ENCODE measurements at regions not wholly inside any gene's neighbourhood (a gene's known extent, or its start where the extent isn't known, plus 50 kb on each side); places are given as distances from the start of the nearest gene placed in this dataset.

DNA sequence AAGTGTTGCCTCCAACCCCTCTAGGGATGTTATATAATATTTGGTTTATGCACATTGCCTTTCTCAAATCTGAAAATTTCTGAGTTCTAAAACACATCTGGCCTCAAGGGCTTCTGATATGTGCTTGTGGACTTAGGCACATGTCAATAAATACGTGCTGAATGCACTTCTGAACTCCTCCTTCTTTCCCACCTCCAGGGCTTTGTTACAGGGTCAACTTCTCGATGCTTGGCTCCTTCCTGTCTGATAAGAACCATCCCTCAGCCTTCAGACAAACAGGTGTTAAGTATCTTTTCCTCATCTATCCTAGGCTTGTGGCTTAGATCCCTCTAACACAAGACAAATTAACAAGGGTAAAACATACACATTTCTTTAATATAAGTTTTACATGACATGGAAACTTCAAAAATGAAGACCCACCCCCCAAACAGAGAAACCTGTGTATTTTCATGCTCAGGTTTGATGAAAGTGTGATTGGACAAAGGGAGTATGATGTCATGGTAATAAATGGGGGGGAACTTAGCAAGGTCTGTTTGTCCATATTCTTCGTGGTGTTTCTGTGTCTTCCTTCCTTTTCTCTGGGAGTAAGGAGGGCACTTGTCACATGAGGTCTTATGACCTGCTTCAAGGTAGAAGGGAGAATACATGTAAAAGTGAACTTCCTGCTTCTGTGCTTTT, 326.9 kb downstream of the CD83 start:
- H3K36me3 ChIP-seq (replicated peaks in 1 of 2; ENCODE audit: control insufficient read depth in 1 of 2, insufficient read depth in 2 of 2, low read length in 2 of 2) = no peaks in the 10 kb centered on the region
- 1% methylated on average over 3 of the region's 3 CpGs for WGBS (ENCODE audit: low lambda C conversion rate)
- in situ Hi-C loops (cut with HindIII; ENCODE audit: extremely low pct_ligation_motif_present, low pct_unique_long_range_greater_than_20kb) = no loop called here
- ATAC-seq (no peak), FAIRE-seq (no peak), DNase-seq (ENCODE audit: low spot score) (no peak)
- H3K9ac ChIP-seq (ENCODE audit: insufficient read depth, low read depth, low read length) = no peak overlapping the region
- ChIA-PET CTCF (ENCODE audit: low intra/inter-chr PET ratio, low total read pairs) (no interaction called here), POLR2A (no interaction called here)
- H3K27ac ChIP-seq (ENCODE audit: extremely low read length, insufficient read depth, low read length) = no peak overlapping the region
- TF ChIP-seq RXRB (CRISPR knock-in tag; IDR thresholded peaks at IDR 0.05; ENCODE audit: borderline replicate concordance) = no peak
- TF ChIP-seq ATF7 (IDR thresholded peaks at IDR 0.05) = peak; percentile 79
- no peak for TF ChIP-seq ATF7 (CRISPR knock-in tag; IDR thresholded peaks at IDR 0.05)
- no peaks in the 10 kb centered on the region for H3K79me2 ChIP-seq (ENCODE audit: insufficient read depth, low read length)
- H3K4me3 ChIP-seq (replicated peaks in 1 of 3; ENCODE audit: insufficient read depth in 1 of 3, low read depth in 2 of 3, low read length in 3 of 3) = no peak overlapping the region
- H3K4me1 ChIP-seq (ENCODE audit: insufficient read depth, low read length) = no peaks in the 10 kb centered on the region
- H3K9me3 ChIP-seq (ENCODE audit: low read length) = no peaks in the 10 kb centered on the region
- no peak overlapping the region for H2AFZ ChIP-seq (ENCODE audit: low read length)
- intact Hi-C loops (cut with micrococcal nuclease; ENCODE audit: unreplicated experiment) = no loop called here
- no peaks in the 10 kb centered on the region for H4K20me1 ChIP-seq (ENCODE audit: insufficient read depth, low read length)
- H3K27me3 ChIP-seq (ENCODE audit: control insufficient read depth in 1 of 2, insufficient read depth in 2 of 2, low read length in 2 of 2) = no peaks in the 10 kb centered on the region; a peak in 2 of 5 replicates
- H3K4me2 ChIP-seq (ENCODE audit: low read depth, low read length) = no peak overlapping the region
- no TSS peak for BruUV-seq (replicated peaks)

DNA sequence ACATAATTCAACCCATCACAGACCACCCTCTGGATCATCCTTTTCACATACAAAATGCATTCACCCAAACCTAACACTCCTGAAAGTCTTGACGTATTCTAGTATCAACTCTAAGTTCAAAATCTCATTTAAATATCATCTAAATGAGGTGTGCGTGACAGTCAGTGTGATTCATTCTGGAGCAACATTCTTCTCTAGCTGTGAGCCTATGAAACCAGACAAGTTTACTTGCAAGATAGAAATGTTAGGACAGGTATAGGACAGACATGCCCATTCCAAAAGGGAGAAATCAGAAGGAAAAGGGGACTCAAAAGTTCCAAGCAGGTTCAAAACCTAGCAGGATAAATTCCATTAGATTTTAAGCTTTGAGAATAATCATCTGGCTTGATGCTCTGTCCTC, 329.7 kb downstream of the CD83 start:
- no TSS peak for BruUV-seq (replicated peaks)
- Histone ChIP-seq H3K4me2 (ENCODE audit: low read depth, low read length) (no peak overlapping the region), H3K79me2 (ENCODE audit: insufficient read depth, low read length) (no peaks in the 10 kb centered on the region), H3K27me3 (ENCODE audit: control insufficient read depth in 1 of 2, insufficient read depth in 2 of 2, low read length in 2 of 2) (peaks cover 0 to 3% of the 10 kb centered on the region in 2 experiments; a peak in 1 of 5 replicates), H2AFZ (ENCODE audit: low read length) (no peak overlapping the region), H3K36me3 (replicated peaks in 1 of 2; ENCODE audit: control insufficient read depth in 1 of 2, insufficient read depth in 2 of 2, low read length in 2 of 2) (no peaks in the 10 kb centered on the region), H3K4me1 (ENCODE audit: insufficient read depth, low read length) (no peaks in the 10 kb centered on the region), H3K4me3 (replicated peaks in 1 of 3; ENCODE audit: insufficient read depth in 1 of 3, low read depth in 2 of 3, low read length in 3 of 3) (no peak overlapping the region), H3K9ac (ENCODE audit: insufficient read depth, low read depth, low read length) (no peak overlapping the region), H4K20me1 (ENCODE audit: insufficient read depth, low read length) (no peaks in the 10 kb centered on the region), H3K27ac (ENCODE audit: extremely low read length, insufficient read depth, low read length) (no peak overlapping the region), H3K9me3 (ENCODE audit: low read length) (no peaks in the 10 kb centered on the region)
- in situ Hi-C loops (cut with HindIII; ENCODE audit: extremely low pct_ligation_motif_present, low pct_unique_long_range_greater_than_20kb) = no loop called here
- WGBS (ENCODE audit: low lambda C conversion rate) = 49% methylated on average over 2 of the region's 2 CpGs
- DNase-seq (ENCODE audit: low spot score) (no peak), FAIRE-seq (no peak), ATAC-seq (no peak)
- intact Hi-C loops (cut with micrococcal nuclease; ENCODE audit: unreplicated experiment) = no loop called here
- TF ChIP-seq BHLHE40 (IDR thresholded peaks at IDR 0.05; ENCODE audit: low read length) (no peak), ZNF207 (IDR thresholded peaks at IDR 0.05; ENCODE audit: borderline replicate concordance) (no peak)
- ChIA-PET CTCF (ENCODE audit: low intra/inter-chr PET ratio, low total read pairs) (no interaction called here), POLR2A (no interaction called here)

Measured in HepG2 (cell line).